ENCODE measurements at regions not wholly inside any gene's neighbourhood (a gene's known extent, or its start where the extent isn't known, plus 50 kb on each side); places are given as distances from the start of the nearest gene placed in this dataset.

GRCh38 chrX:141975839-141976238 lies 72.1 kb downstream of the MAGEC1 start:
- no peak for FAIRE-seq
- H3K9me3 ChIP-seq (replicated peaks; ENCODE audit: control insufficient read depth, insufficient read depth, low read depth, low read length) = no peaks in the 10 kb centered on the region
- no peak overlapping the region for H3K4me2 ChIP-seq (ENCODE audit: insufficient read depth, low read length)
- in situ Hi-C loops (cut with MboI) (no loop called here), intact Hi-C loops (cut with micrococcal nuclease) (no loop called here)
- H3K27me3 ChIP-seq (ENCODE audit: control insufficient read depth in 2 of 2, insufficient read depth in 2 of 2, low read length in 2 of 2) = no peaks in the 10 kb centered on the region
- no peak for ATAC-seq
- 0% methylated on average over 2 of the region's 3 CpGs for WGBS (ENCODE audit: insufficient coverage, low coverage, missing lambda C conversion rate)
- H3K9ac ChIP-seq (ENCODE audit: insufficient read depth in 1 of 2, low read depth in 2 of 2, low read length in 2 of 2) = no peak overlapping the region
- H2AFZ ChIP-seq (ENCODE audit: low read depth, low read length) = no peak overlapping the region
- ChIA-PET POLR2A (no interaction called here), CTCF (ENCODE audit: low intra/inter-chr PET ratio) (no interaction called here)
- H3K4me3 ChIP-seq = no peak overlapping the region
- DNase-seq (ENCODE audit: extremely low read depth in 1 of 4, low spot score in 3 of 4) = no peak
- TF ChIP-seq RCOR1 (IDR thresholded peaks at IDR 0.05; ENCODE audit: borderline replicate concordance in 1 of 2, low read depth in 2 of 2, low read length in 2 of 2) = no peak
- no peak for TF ChIP-seq CTBP1 (IDR thresholded peaks at IDR 0.05; ENCODE audit: borderline replicate concordance)
- TF ChIP-seq SIRT6 (IDR thresholded peaks at IDR 0.05; ENCODE audit: low read depth, low read length) = no peak
- TF ChIP-seq KHSRP (IDR thresholded peaks at IDR 0.05) = no peak
- TF ChIP-seq DACH1 (IDR thresholded peaks at IDR 0.05; ENCODE audit: partially characterized antibody) = no peak
- TF ChIP-seq PPARD (CRISPR knock-in tag; IDR thresholded peaks at IDR 0.05) = no peak
- TF ChIP-seq NFIX (CRISPR knock-in tag; IDR thresholded peaks at IDR 0.05; ENCODE audit: low read depth) = no peak
- TF ChIP-seq IFI16 (CRISPR knock-in tag; IDR thresholded peaks at IDR 0.05) = no peak
- H4K20me1 ChIP-seq (replicated peaks; ENCODE audit: control insufficient read depth, insufficient read depth, low read length) = no peaks in the 10 kb centered on the region
- H3K4me1 ChIP-seq (replicated peaks in 1 of 2; ENCODE audit: control insufficient read depth in 2 of 2, insufficient read depth in 2 of 2, low read length in 2 of 2) = no peaks in the 10 kb centered on the region
- no peaks in the 10 kb centered on the region for H3K36me3 ChIP-seq (ENCODE audit: control insufficient read depth, insufficient read depth, low read length)
- no TSS peak for BruUV-seq (replicated peaks)
- H3K79me2 ChIP-seq (ENCODE audit: control insufficient read depth, insufficient read depth, low read length) = no peaks in the 10 kb centered on the region
- H3K27ac ChIP-seq (ENCODE audit: extremely low read depth, low read depth, low read length) = no peak overlapping the region
- H3K9me1 ChIP-seq (ENCODE audit: control insufficient read depth, insufficient read depth, low read length) = no peaks in the 10 kb centered on the region

- in situ Hi-C loops (cut with MboI) = no loop called here
- Histone ChIP-seq H3K4me2 (ENCODE audit: insufficient read depth, low read length) (no peak overlapping the region), H2AFZ (ENCODE audit: low read depth, low read length) (no peak overlapping the region), H3K9ac (ENCODE audit: insufficient read depth in 1 of 2, low read depth in 2 of 2, low read length in 2 of 2) (no peak overlapping the region), H3K4me1 (replicated peaks in 1 of 2; ENCODE audit: control insufficient read depth in 2 of 2, insufficient read depth in 2 of 2, low read length in 2 of 2) (no peaks in the 10 kb centered on the region), H4K20me1 (replicated peaks; ENCODE audit: control insufficient read depth, insufficient read depth, low read length) (no peaks in the 10 kb centered on the region), H3K9me3 (replicated peaks; ENCODE audit: control insufficient read depth, insufficient read depth, low read depth, low read length) (no peaks in the 10 kb centered on the region), H3K36me3 (ENCODE audit: control insufficient read depth, insufficient read depth, low read length) (no peaks in the 10 kb centered on the region), H3K4me3 (no peak overlapping the region), H3K79me2 (ENCODE audit: control insufficient read depth, insufficient read depth, low read length) (no peaks in the 10 kb centered on the region), H3K9me1 (ENCODE audit: control insufficient read depth, insufficient read depth, low read length) (no peaks in the 10 kb centered on the region), H3K27ac (ENCODE audit: extremely low read depth, low read depth, low read length) (no peak overlapping the region), H3K27me3 (ENCODE audit: control insufficient read depth in 2 of 2, insufficient read depth in 2 of 2, low read length in 2 of 2) (no peaks in the 10 kb centered on the region)
- CTCF ChIA-PET (ENCODE audit: low intra/inter-chr PET ratio) = no interaction called here
- ATAC-seq (no peak), FAIRE-seq (no peak), DNase-seq (ENCODE audit: extremely low read depth in 1 of 4, low spot score in 3 of 4) (no peak)
- POLR2A ChIA-PET = no interaction called here
- no TSS peak for BruUV-seq (replicated peaks)
- intact Hi-C loops (cut with micrococcal nuclease) = no loop called here
- TF ChIP-seq HOMEZ (CRISPR knock-in tag; IDR thresholded peaks at IDR 0.05) (no peak), ATF7 (IDR thresholded peaks at IDR 0.05) (no peak), ZNF512 (tag; IDR thresholded peaks at IDR 0.05) (no peak), POLR2H (tag; IDR thresholded peaks at IDR 0.05; ENCODE audit: low read depth) (no peak), SP1 (CRISPR knock-in tag; IDR thresholded peaks at IDR 0.05) (no peak), MYBL2 (IDR thresholded peaks at IDR 0.05; ENCODE audit: low read depth) (no peak), MYBL2 (CRISPR knock-in tag; IDR thresholded peaks at IDR 0.05; ENCODE audit: borderline replicate concordance) (no peak), TAF1 (IDR thresholded peaks at IDR 0.05; ENCODE audit: control insufficient read depth, extremely low read depth, insufficient read depth, low read length, severe bottlenecking) (no peak), YBX1 (IDR thresholded peaks at IDR 0.05) (no peak), TCF7 (IDR thresholded peaks at IDR 0.05; ENCODE audit: borderline replicate concordance) (no peak)
These were observed 66.0 kb downstream of the MAGEC1 start for GRCh38 chrX:141969706-141970105.

Measured in K562 (cell line).